DND-41 (cell line): ENCODE measurements at regions not wholly inside any gene's neighbourhood (a gene's known extent, or its start where the extent isn't known, plus 50 kb on each side); places are given as distances from the start of the nearest gene placed in this dataset.

Experiments used
- ATAC-seq: fragments of 200-7000 bp; cut with Tn5 transposase; 3 replicates; pipeline ENCODE4 v1.9.1; 2021; ENCODE audit warnings: low read depth; ENCODE audit not compliant: insufficient read depth
- DNase-seq: peaks from one replicate; pipeline ENCODE4 v3.0.0-alpha.2; 2020
- H2AFZ ChIP-seq: 2 replicates; pipeline ENCODE4 v1.6.0; 2012; ENCODE audit warnings: low read depth, low read length
- H3K27ac ChIP-seq: 2 replicates; pipeline ENCODE4 v1.5.1; 2012; ENCODE audit warnings: low read length, inconsistent platforms
- H3K27me3 ChIP-seq: fragments of 200-600 bp; sonication (generic); 2 replicates; pipeline ENCODE4 v1.6.0; 2012; ENCODE audit warnings: low read length, mild to moderate bottlenecking, inconsistent platforms; ENCODE audit not compliant: insufficient read depth, poor library complexity
- H3K36me3 ChIP-seq: 2 replicates; pipeline ENCODE4 v1.5.1; 2012; ENCODE audit warnings: low read length, inconsistent platforms; ENCODE audit not compliant: insufficient read depth
- H3K4me1 ChIP-seq: 2 replicates; pipeline ENCODE4 v1.5.1; 2012; ENCODE audit warnings: mild to moderate bottlenecking, low read length; ENCODE audit not compliant: insufficient read depth
- H3K4me2 ChIP-seq: 2 replicates; pipeline ENCODE4 v1.6.0; 2012; ENCODE audit warnings: mild to moderate bottlenecking, moderate library complexity, low read length, inconsistent platforms; ENCODE audit not compliant: insufficient read depth
- H3K4me3 ChIP-seq, 2 experiments: fragments of 200-600 bp in 1 of 2; shearing (Covaris generic) in 1 of 2; 2 replicates each; pipeline ENCODE4 v1.5.1; 2012 to 2016; ENCODE audit warnings: inconsistent platforms in 2 of 2, low read length in 2 of 2, mild to moderate bottlenecking in 2 of 2, low read depth in 1 of 2, moderate library complexity in 1 of 2
- H3K79me2 ChIP-seq: 2 replicates; pipeline ENCODE4 v1.6.0; 2012; ENCODE audit warnings: low read length, inconsistent platforms; ENCODE audit not compliant: insufficient read depth
- H3K9ac ChIP-seq: 2 replicates; pipeline ENCODE4 v1.6.0; 2012; ENCODE audit warnings: low read depth, mild to moderate bottlenecking, inconsistent platforms, low read length, moderate library complexity
- H3K9me3 ChIP-seq: 2 replicates; pipeline ENCODE4 v1.5.1; 2012; ENCODE audit warnings: low read length, moderate library complexity, mild to moderate bottlenecking, inconsistent platforms; ENCODE audit not compliant: insufficient read depth, severe bottlenecking
- H4K20me1 ChIP-seq: 2 replicates; pipeline ENCODE4 v1.6.0; 2012; ENCODE audit warnings: low read length; ENCODE audit not compliant: insufficient read depth
- EZH2 ChIP-seq: IDR thresholded peaks from 3 replicates; pipeline ENCODE4 v1.6.1; 2012; ENCODE audit warnings: borderline replicate concordance, low read depth, mild to moderate bottlenecking, moderate library complexity, low read length, inconsistent platforms; ENCODE audit not compliant: severe bottlenecking
- TF ChIP-seq, protein P1 (sequence below): IDR thresholded peaks from 2 replicates; pipeline ENCODE4 v1.5.1; 2012; ENCODE audit warnings: borderline replicate concordance, low read length, moderate library complexity, mild to moderate bottlenecking; ENCODE audit not compliant: poor library complexity, severe bottlenecking; ENCODE audit errors: extremely low read depth

DNA sequence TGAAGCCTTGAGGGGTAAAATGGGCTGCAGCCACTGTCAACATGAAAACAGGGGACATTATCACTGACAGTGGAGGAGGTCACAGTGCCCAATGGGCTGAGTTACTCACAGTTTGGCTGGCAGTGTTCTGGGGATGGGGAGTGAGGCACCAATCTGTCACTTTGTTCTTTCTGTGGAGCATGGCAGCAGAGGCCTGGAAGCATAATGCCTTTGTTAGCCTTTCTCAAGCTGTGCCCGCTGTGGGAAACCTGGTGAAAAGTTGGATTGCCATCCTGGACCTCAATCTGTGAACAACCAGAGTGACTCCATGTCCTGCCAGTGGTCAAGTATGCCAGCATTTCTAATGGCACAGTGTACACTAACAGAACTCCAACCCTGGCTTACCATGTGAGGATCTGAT is 143.6 kb downstream of the OR2B2 start:
- Histone ChIP-seq H3K4me3 (no peak overlapping the region), H2AFZ (no peak overlapping the region), H4K20me1 (no peaks in the 10 kb centered on the region), H3K36me3 (no peaks in the 10 kb centered on the region), H3K27ac (no peak overlapping the region), H3K4me1 (peaks cover 15% of the 10 kb centered on the region), H3K9ac (no peak overlapping the region), H3K27me3 (no peaks in the 10 kb centered on the region), H3K79me2 (no peaks in the 10 kb centered on the region), H3K4me2 (no peak overlapping the region), H3K9me3 (no peaks in the 10 kb centered on the region)
- ATAC-seq = no peak
- TF ChIP-seq, protein P1, sequence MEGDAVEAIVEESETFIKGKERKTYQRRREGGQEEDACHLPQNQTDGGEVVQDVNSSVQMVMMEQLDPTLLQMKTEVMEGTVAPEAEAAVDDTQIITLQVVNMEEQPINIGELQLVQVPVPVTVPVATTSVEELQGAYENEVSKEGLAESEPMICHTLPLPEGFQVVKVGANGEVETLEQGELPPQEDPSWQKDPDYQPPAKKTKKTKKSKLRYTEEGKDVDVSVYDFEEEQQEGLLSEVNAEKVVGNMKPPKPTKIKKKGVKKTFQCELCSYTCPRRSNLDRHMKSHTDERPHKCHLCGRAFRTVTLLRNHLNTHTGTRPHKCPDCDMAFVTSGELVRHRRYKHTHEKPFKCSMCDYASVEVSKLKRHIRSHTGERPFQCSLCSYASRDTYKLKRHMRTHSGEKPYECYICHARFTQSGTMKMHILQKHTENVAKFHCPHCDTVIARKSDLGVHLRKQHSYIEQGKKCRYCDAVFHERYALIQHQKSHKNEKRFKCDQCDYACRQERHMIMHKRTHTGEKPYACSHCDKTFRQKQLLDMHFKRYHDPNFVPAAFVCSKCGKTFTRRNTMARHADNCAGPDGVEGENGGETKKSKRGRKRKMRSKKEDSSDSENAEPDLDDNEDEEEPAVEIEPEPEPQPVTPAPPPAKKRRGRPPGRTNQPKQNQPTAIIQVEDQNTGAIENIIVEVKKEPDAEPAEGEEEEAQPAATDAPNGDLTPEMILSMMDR = no peak
- no peak for TF ChIP-seq EZH2
- no peak for DNase-seq

DNA sequence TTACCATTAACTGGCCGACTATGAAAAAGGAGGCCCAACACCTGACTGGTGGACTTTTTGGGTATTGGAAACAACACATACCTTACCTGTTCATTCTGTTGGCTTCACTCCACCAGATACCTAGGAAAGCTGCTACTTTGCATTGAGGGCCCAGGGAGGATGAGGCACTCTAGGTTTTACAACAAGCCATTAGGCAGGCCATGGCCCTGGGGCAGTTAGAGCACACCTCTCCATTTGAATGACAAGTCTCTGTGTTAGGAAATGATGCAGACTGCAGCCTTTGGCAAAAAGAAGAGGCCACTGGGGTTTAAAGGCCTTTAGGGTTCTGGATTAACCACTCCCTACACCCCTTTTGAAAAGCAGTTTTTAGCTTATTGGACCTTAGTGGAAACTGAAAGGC is 144.3 kb downstream of the OR2B2 start:
- Histone ChIP-seq H3K9ac (no peak overlapping the region), H3K4me2 (no peak overlapping the region), H3K27ac (no peak overlapping the region), H2AFZ (no peak overlapping the region), H4K20me1 (no peaks in the 10 kb centered on the region), H3K4me1 (peaks cover 12% of the 10 kb centered on the region), H3K4me3 (no peak overlapping the region), H3K27me3 (no peaks in the 10 kb centered on the region), H3K79me2 (no peaks in the 10 kb centered on the region), H3K36me3 (no peaks in the 10 kb centered on the region), H3K9me3 (no peaks in the 10 kb centered on the region)
- DNase-seq = no peak
- TF ChIP-seq EZH2 = no peak
- TF ChIP-seq, protein P1 = no peak
- no peak for ATAC-seq

GRCh38 chr6:27766405-27766804 is 145.8 kb downstream of the OR2B2 start:
- no peak overlapping the region for H3K9ac ChIP-seq
- H3K27ac ChIP-seq = no peak overlapping the region
- H3K79me2 ChIP-seq = no peaks in the 10 kb centered on the region
- H3K36me3 ChIP-seq = no peaks in the 10 kb centered on the region
- H4K20me1 ChIP-seq = no peaks in the 10 kb centered on the region
- DNase-seq (no peak), ATAC-seq (no peak)
- no peak overlapping the region for H3K4me2 ChIP-seq
- H3K4me3 ChIP-seq = no peak overlapping the region
- no peaks in the 10 kb centered on the region for H3K27me3 ChIP-seq
- no peaks in the 10 kb centered on the region for H3K4me1 ChIP-seq
- H3K9me3 ChIP-seq = no peaks in the 10 kb centered on the region
- H2AFZ ChIP-seq = no peak overlapping the region
- TF ChIP-seq EZH2 = no peak
- TF ChIP-seq, protein P1 = no peak

DNA sequence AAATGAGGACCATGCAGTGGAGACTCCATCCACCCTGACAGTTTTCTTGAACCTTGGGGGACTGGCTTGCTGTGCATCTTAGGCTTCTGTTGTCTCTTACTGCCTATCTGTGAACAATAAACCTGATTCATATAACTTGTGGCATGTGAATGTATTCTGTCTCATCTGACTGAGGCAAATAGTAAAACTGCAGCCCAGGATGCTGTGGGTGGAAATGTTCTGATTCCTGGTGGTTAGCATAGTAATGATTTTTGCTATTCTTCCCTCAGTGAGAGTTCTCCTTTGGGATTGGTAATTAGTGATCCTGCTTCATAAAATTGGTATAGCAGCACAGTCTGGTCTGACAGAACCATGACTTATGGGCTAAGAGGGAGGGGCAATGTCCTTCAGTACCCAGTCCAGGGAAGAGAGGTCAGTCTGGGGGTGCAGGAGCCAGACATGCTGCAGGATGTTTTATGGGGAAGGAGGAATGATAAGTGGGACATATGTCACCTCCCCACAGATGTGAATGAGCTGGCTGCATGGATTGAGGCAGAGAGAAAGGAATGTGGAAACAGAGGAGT is 147.1 kb downstream of the OR2B2 start:
- Histone ChIP-seq H3K4me2 (no peak overlapping the region), H3K9me3 (no peaks in the 10 kb centered on the region), H2AFZ (no peak overlapping the region), H3K4me1 (no peaks in the 10 kb centered on the region), H3K4me3 (no peak overlapping the region), H3K27ac (no peak overlapping the region), H4K20me1 (no peaks in the 10 kb centered on the region), H3K36me3 (no peaks in the 10 kb centered on the region), H3K79me2 (no peaks in the 10 kb centered on the region), H3K9ac (no peak overlapping the region), H3K27me3 (no peaks in the 10 kb centered on the region)
- TF ChIP-seq, protein P1 = no peak
- TF ChIP-seq EZH2 = no peak
- DNase-seq (no peak), ATAC-seq (no peak)
